HG02759 (cell line): ENCODE measurements at regions not wholly inside any gene's neighbourhood (a gene's known extent, or its start where the extent isn't known, plus 50 kb on each side); places are given as distances from the start of the nearest gene placed in this dataset.
A peak's percentile ranks its signal among the peaks of the same experiment; 100 is the strongest.

Source experiments
- ATAC-seq: cut with Tn5 transposase; IDR thresholded peaks from one replicate; pipeline ENCODE4 v1.9.1; 2021; ENCODE audit warnings: mild to moderate bottlenecking, moderate library complexity; ENCODE audit not compliant: unreplicated experiment

DNA sequence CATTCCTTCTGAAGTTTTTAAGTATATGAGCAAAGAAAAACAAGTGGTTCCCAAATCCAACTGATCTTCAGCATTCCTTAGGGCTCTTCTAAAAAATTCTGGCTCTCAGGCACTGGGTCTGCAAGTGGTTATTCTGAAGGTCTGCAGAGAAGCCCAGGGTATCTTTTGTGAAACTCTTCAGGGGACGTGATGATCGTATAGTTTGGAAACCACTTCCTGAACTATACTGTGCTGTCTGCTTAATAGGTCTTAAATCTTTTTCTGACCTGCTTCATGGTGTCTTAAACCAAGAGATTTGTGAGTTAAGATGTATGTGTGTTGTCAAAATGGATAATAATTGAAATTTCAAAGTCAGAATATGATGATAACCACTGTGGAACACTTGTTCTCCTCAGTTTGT, 115.5 kb downstream of the LHX9 start:
- ATAC-seq: no peak

DNA sequence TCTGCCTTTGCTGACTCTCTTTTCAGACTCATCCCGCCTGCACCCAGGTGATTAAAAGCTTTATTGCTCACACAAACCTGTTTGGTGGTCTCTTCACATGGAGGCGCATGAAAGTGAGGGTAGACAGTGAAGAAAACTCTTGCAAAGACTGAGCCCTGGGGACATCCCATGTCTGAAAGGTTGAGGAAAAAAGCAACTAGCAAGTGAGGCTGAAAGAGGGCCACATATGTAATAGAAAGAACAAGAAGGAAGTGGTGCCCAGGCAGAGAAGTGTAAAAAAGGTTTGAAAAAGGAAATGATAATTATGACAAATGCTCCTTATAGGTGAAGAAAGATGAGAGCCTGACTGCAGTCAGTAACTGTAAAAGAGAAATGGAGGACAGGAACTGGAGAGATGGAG, 115.9 kb upstream of the NEK7 start:
- no peak for ATAC-seq

DNA sequence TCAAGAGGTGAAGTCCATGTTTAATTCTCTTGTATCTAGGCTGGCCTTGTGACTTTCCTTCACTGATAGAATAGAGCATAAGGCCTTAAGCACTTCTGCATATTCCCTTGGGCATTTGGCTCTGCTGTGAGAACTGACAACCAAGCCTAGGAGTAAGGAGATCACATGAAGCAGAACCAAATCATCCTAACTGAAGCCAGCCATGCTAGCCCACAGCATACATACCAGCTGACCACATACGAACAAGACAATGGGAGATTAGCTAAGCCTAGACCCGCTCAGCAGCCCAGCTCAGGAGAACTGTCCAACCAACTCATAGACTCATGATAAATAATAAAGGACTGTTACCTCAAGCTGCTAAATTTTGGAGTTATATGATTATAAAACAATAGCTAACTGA, 114.6 kb upstream of the NEK7 start:
- no peak for ATAC-seq

DNA sequence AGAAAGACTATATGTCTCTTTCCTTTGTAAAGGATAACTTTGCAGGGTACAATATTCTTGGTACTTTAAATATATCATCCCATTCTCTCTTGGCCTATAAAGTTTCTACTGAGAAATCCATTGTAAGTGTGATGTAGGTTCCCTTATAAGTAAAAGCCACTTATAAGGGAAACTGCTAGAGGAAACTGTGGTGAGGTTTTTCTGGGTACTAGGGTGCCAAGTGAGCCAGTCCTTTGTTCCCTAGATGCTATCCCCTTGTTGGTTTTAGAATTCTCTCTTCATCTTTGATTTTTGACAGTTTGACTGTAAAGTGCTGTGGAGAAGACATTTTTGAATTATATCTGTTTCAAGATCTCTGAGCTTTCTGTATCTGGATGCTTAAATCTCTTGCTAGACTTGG, 108.9 kb upstream of the NEK7 start:
- ATAC-seq: no peak

DNA sequence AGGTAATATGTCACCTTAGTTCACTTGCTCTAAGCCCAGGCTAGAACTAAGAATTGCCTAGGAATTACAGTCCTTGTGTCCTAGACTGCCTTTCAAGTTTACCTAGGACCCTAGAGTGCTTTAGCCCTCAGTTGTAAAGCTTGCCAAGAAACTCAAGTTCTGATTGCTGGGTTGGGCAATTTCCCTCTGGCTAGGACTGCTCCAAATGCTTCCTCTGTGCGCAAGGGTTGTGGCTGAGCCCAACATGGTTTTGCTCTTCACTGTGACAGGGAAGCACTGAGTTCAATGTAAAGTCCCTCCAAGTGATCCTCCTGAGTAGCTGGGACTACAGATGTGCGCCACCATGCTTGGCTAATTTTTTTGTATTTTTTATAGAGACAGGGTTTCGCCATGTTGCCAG, 102.3 kb upstream of the NEK7 start:
- no peak for ATAC-seq

DNA sequence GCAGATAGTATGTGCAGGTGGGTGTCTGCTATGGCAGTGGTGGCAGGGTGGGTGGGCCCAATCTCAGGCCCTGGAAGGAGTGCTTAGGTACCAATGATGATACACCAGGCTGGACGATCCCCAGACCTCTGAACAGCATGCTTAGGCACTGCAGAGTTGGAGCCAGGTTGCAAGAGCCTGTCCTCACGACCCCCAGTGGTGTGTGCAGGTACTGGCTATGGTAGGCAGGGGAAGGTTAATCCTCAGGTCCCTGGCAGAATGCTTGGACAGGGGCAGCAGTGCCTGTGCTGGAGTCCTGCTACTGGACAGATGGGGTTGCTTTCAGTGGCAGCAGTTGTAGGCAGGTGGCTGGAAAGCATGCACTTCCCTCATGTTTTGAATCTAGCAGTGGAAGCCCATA, 100.5 kb upstream of the NEK7 start:
- ATAC-seq: peak; percentile 74

DNA sequence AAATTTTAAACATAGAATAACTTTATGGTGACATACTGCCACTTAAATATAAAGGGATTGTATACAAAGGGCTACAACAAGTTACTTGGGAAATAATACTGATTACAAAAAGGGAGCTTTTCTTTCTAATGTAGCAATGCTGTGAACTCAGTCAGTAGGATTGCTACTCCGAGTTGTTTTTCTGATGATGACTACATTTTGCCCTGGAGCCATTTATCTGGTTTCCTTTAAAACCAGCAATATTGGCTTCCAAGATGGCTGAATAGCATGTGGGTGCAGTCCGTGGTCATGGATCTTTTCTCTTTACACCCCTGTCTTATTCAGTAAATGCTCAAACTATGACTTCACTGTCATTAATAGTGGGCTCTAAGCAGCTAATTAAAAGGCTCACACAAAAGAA, 92.6 kb upstream of the NEK7 start:
- no peak for ATAC-seq

DNA sequence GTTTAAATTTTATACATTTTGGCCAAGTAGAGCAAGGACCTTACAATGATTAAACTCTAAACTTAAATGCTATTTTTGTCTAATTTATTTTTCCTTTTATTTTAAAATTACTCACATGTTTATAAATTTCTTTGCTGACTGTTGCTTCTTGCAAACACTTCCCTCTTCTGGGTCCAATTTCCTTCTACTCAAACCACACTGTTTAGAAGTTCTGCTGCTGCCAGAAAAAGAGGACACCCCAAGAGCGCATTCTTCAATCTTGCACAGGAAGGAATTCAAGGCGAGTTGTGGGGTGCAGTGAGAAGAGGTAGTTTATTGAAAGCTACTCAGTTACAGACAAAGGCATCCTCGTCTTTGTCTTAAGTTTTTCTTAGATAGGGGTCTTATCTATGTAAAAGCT, 88.5 kb upstream of the NEK7 start:
- ATAC-seq: no peak

DNA sequence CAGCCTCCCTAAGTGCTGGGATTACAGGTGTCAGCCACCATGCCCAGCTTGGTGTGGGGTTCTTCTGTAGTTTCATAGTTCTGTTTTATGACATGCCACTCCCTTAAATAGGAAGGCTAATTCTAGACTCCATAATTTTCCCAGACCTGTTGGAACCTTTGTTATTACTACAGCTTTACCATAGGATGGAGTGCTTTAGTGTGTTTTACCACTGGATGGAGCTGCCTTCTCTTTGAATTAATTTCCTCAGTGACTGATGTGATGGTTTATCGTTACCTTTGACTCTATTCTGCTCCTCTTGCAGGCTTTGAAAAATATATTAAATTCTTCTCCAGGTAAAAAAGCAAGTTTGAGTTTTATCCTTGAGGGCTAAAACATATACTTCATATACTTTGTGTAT, 84.6 kb upstream of the NEK7 start:
- ATAC-seq: no peak

DNA sequence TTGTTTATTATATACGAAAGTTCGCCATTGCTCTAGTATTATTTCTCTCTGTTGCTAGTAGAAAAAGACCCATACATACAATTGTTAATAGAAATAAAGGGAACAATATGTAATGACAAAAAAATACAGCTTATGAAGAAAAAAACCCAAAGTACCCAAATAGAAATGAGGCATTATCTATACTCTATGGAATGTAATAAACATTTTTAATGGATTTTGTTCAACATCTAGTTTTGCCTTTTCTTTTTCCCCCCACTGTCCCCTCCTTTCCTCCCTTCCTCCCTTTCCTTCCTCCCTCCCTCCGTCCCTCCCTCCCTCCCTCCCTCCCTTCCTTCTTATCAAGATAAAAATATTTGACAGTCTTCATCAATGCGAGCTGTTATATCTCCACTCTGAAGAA, 81.5 kb upstream of the NEK7 start:
- ATAC-seq: no peak

DNA sequence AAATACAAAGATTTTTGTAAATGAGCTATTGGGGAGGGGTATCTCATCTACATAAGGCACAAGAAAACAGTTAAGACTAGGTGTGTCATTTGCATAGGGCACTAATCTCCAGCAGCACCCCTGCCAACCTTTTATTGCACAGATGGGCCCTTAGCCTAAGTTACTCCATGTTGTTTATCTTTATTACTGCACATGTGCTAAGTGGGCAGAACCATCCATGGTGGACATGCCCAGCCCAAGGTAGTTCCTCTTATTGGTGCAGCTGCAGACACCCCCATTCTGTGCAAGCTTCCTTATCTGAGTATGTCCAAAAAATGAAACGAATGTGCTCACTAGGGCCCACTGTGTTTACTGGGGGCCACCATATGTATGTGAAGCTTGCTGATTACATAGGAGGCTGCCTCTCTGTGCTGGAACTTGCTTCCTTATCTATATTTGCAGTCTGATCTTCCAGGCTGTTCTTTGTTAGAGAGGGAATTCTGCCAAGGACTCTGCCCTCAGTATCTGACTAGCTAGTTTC, 77.3 kb upstream of the NEK7 start:
- ATAC-seq: no peak

DNA sequence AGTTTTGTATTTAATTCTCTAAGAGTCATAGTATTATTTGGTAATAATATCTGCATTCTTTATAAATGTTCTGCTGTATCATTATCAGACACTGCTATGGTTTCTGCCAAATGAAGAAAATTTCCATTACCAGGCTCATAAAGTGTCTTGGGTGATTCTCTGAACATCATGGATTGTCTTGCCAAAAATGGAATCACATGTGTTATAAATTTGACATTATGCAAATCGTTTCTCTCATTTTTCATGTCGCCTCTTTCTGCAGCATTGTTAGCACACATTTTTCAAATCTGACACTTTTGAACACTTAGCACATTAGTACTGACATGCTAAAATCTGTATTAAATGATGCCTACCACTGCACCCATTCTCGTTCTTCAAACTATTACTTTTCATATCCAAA, 74.2 kb upstream of the NEK7 start:
- no peak for ATAC-seq

DNA sequence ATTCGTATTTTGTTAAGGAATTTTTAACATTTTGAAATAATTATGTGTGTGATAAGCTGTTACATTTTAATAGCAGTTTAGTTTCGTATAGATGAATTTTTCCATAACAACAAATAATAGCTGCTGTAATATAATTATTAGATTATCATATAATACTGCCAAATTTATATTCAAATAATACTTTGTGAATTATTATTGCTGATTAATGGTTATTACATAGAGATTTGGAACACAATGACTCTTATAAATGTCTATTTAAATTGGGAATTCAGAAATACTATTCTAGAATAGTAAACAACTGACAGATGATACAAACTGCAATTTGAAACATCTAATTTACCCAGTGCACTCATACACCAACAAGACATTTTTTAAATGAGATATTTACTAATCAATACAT, 73.2 kb upstream of the NEK7 start:
- ATAC-seq: no peak

DNA sequence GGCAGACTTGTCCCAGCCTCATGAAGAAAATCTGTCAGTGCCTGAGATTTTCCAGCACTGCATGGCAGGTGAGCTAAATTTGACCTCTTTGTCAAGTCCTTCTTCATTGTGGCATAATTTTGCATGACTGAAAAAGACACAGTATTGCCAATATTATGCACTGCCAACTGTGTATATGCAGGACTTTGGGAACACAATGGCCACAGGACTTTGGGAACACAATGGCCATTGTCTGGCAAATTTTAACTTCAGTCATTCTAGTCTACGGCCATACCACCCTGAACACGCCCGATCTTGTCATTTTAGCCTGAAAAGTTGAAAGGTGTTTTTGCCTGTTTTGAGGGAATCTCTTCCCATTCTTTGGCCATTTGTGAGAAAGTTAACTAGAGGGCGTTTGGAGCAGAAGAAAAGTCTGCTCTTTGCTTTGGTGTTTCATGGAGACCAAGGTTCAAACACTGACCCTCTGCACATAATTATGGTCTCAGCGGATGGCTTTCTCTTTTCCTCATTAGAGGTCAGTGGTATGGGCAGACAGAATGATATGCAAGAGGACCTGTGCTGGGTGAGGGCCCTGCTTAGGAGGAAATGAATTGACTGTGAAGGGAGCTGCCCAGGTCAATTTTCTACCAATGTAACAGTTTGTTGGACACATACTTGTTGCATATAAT, 72.4 kb upstream of the NEK7 start:
- ATAC-seq: no peak

DNA sequence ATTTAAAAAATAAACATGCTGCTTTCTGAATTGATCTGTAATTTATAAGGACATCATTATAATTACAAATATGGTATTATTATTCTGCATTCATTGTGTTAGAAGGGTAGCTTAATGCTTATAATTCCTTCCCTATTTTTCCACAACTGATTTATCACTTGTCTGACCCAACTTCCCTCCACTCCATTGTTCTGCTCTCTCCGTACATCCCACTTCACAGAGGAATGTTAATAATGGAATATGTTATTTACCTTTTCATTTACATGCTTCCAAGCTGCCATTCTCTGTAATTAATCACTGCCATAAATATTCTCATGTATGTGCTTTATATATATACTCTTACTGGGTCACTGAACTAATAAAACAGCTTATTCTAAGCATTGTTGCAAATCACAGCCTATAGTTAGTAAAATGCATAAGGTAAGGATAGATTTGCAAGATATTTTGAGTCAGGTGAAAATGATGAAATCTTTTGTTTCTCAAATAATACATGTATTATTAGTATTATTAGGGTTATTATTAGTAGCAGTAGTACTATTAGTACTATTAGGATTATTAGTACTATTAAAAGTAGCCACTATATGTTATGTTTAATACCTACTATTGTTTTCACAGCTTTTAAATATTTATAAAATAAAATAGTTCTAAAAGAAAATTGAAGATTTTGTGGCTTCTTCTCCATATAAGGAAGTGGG, 70.6 kb upstream of the NEK7 start:
- no peak for ATAC-seq

DNA sequence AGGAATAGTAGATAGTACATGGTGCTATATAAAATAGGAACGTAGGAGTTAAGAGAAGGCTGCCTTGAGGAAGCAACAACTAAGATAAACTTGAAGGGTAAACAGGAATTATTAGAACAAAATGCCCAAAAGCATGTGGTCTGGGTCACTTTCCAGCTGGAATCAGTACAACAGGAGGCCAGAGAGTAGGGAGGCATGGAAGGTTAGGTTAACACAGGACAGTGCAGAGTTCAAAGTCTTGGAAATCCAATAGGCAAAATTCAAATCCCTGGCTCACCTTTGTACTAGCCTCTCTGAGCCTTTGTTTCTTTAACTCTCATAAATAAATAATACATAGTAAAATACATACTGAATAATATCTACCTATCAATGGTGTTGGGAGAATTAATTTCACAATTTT, 69.0 kb upstream of the NEK7 start:
- ATAC-seq: no peak

DNA sequence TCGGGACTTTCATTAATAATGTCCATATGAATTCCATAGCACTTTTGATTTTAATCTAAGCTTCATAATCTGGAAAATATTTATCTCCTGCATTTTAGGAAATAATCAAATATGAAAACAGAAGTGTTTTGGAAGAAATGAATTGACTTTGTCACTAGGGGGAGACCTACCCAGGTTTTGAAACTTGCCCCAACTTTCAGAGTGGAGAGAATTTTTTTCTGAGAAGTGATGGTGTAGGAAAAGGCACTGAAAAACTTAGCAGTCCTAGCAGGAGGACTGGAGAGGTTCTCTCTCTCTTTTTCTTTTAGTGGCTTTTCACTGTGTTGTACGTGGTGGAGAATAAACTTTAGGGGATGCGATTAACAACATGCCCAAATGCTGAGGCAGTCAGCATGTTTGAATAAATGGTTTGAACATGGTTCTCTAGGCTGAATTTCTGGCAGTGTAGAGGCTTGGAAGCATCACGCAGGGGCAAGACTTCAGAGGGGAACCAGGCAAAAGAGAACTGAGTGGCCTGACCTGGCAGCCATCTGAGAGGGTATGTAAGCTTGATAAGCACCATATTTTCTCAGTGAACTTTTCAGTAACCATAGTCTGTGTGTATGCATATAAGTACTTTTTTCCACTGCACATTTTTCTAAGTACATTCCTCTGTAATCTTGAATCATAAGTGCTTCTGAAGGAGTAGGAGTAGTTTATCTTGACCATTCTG, 68.3 kb upstream of the NEK7 start:
- ATAC-seq: peak; percentile 50

DNA sequence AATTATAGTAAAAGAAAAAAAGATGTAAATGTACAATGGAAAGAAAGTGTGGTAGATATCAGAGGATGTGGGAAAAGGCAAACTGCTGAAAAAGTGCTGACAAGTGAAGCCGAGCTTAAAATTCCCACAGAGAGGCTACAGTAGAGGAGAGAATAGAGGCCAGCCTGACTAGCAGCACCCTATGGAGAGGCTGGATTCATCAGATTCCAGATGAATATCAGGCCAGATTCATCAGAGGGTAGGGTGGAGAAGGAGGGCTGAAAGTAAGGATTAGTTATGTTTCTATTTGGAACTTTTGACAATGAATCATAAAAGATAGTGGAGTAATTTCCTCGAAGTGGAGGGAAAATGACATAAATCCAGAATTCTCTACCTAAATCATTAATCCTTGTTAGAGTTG, 60.4 kb upstream of the NEK7 start:
- ATAC-seq: no peak

DNA sequence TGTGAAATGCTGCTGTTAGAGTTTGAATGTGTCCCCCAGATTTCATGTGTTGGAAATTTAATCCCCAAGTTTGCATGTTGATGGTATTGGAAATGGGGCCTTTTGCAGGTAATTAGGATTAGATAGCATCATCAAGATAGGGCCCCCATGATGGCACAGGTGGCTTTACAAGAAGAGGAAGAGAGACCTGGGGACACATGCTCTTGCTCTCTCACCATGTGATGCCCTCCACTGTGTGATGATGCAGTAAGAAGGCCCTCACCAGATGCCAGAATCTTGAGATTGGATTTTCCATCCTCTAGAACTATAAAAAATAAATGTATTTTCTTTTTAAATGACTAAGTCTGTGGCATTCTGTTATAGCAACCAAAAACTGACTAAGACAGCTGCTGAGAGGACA, 57.0 kb upstream of the NEK7 start:
- ATAC-seq: no peak

DNA sequence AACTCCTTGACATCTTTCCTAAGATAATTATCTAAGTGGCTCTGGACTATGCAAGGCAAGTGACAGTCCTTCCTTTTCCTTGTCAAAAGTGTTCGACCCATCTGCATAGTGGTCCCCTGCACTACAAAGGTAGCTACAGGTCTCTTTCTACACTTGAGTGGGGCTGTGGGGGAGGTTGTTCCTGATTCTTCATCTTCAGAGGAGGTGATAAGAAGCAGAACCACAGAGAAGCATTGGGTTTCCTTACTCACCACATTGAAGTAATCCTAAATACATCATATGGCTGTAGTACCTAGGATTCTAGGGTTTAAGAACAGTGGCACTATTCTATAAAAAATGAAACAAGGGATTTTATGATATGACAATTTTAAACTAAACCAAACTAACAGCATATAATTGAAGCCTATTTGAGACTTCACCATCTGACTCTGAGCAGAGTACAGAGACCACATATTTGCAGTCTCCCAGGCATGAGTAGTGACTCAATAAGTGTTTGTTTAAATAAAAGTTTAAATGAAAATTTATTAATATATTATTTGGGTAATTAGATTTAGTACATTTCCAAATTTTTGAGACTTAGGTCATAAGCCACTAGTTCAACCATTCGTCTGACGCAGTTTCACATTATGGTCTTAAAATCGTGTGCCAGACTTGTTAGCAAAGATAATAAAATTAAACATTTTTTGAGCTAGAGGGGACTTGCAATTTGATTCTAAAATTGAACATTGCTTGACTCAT, 54.9 kb upstream of the NEK7 start:
- no peak for ATAC-seq

DNA sequence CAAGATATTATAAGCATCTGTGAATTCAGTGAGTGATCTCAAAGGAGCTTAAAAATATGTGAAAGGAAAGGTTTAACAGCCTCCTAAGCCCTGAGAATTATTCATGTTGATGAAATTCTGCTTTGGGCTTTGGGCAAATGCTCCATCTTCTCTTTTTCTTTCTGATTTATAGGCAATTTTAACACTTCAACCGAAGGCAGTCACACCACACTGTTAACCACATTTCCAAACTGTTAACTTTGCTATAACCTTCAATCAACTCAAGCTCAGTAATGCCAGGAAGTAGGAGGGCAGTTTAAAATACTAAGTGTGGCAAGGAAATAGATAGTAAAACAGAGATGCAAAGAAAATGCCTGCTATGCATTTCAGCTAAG, 54.4 kb upstream of the NEK7 start:
- ATAC-seq: no peak

DNA sequence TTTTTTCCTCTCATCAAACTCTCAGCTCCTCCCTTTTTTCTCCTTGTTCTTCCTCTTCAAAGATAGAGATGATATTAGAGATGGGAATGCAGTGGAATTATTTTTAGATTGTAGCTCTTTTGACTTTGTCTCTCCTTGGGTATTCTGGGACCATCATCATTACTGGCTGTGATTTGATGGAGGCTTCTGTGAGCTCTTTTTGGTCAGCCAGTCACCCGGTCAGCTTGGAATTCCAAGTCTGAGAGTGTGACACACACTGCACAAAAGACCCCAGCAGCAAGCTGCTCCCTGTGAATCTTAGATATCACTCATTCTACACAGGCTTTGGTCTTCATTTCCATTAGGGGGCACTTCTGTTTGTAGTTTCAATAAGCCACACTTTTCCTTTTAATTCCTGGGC, 51.6 kb upstream of the NEK7 start:
- no peak for ATAC-seq
